ENCODE measurements at regions not wholly inside any gene's neighbourhood (a gene's known extent, or its start where the extent isn't known, plus 50 kb on each side); places are given as distances from the start of the nearest gene placed in this dataset.
"Not testable (repeated sequence)": the region's sequence is repeated elsewhere in the genome, so short reads cannot be mapped to it uniquely, and the experiment has no call there.

- H3K79me2 ChIP-seq (ENCODE audit: low read length) = no peaks in the 10 kb centered on the region
- TF ChIP-seq CTCF (IDR thresholded peaks at IDR 0.05; ENCODE audit: low read depth, low read length) (no peak), EZH2phosphoT487 (IDR thresholded peaks at IDR 0.05; ENCODE audit: low read depth) (no peak)
- H3K4me2 ChIP-seq (ENCODE audit: low read length) = no peak overlapping the region
- H3K27ac ChIP-seq (ENCODE audit: low read length) = no peak overlapping the region
- H3K9ac ChIP-seq (ENCODE audit: low read length) = no peak overlapping the region
- no peaks in the 10 kb centered on the region for H4K20me1 ChIP-seq (ENCODE audit: insufficient read depth, low read length)
- peaks cover 14% of the 10 kb centered on the region for H3K4me1 ChIP-seq (ENCODE audit: low read length)
- H3K9me3 ChIP-seq (ENCODE audit: insufficient read depth, low read length) = no peaks in the 10 kb centered on the region
- peaks cover 51% of the 10 kb centered on the region for H3K27me3 ChIP-seq (ENCODE audit: low read depth, low read length)
- H3K36me3 ChIP-seq (replicated peaks; ENCODE audit: low read depth, low read length) = no peaks in the 10 kb centered on the region
- H2AFZ ChIP-seq (ENCODE audit: low read depth, low read length) = no peak overlapping the region
- no peak overlapping the region for H3K4me3 ChIP-seq (ENCODE audit: low read length)
These were observed 63.3 kb upstream of the RTL6 start for GRCh38 chr22:44561139-44561840.

- H2AFZ ChIP-seq (ENCODE audit: low read depth, low read length); H4K20me1 ChIP-seq (ENCODE audit: insufficient read depth, low read length); H3K4me2 ChIP-seq (ENCODE audit: low read length); H3K27ac ChIP-seq (ENCODE audit: low read length); H3K36me3 ChIP-seq (replicated peaks; ENCODE audit: low read depth, low read length); H3K9ac ChIP-seq (ENCODE audit: low read length); H3K79me2 ChIP-seq (ENCODE audit: low read length); H3K9me3 ChIP-seq (ENCODE audit: insufficient read depth, low read length); H3K4me3 ChIP-seq (ENCODE audit: low read length): not testable (repeated sequence)
- Histone ChIP-seq H3K27me3 (ENCODE audit: low read depth, low read length) (peaks cover 56% of the 10 kb centered on the region), H3K4me1 (ENCODE audit: low read length) (peaks cover 20% of the 10 kb centered on the region)
These were observed 60.6 kb upstream of the RTL6 start for GRCh38 chr22:44558671-44559070.

GRCh38 chr22:44557872-44558271, 59.8 kb upstream of the RTL6 start:
- Histone ChIP-seq H3K27me3 (ENCODE audit: low read depth, low read length) (peaks cover 54% of the 10 kb centered on the region), H3K4me1 (ENCODE audit: low read length) (peaks cover 20% of the 10 kb centered on the region)
- not testable (repeated sequence) for H3K36me3 ChIP-seq (replicated peaks; ENCODE audit: low read depth, low read length); H2AFZ ChIP-seq (ENCODE audit: low read depth, low read length); H3K4me3 ChIP-seq (ENCODE audit: low read length); H3K27ac ChIP-seq (ENCODE audit: low read length); H3K79me2 ChIP-seq (ENCODE audit: low read length); H3K9me3 ChIP-seq (ENCODE audit: insufficient read depth, low read length); H3K4me2 ChIP-seq (ENCODE audit: low read length); H3K9ac ChIP-seq (ENCODE audit: low read length); H4K20me1 ChIP-seq (ENCODE audit: insufficient read depth, low read length)

- Histone ChIP-seq H3K9me3 (ENCODE audit: insufficient read depth, low read length) (no peaks in the 10 kb centered on the region), H3K4me2 (ENCODE audit: low read length) (peak overlapping the region; percentile 64), H3K27me3 (ENCODE audit: low read depth, low read length) (peaks cover 54% of the 10 kb centered on the region), H3K79me2 (ENCODE audit: low read length) (no peaks in the 10 kb centered on the region), H3K9ac (ENCODE audit: low read length) (no peak overlapping the region; the same call in 1 of the 2 replicates), H2AFZ (ENCODE audit: low read depth, low read length) (no peak overlapping the region), H3K27ac (ENCODE audit: low read length) (no peak overlapping the region), H3K36me3 (replicated peaks; ENCODE audit: low read depth, low read length) (no peaks in the 10 kb centered on the region), H3K4me3 (ENCODE audit: low read length) (peak overlapping the region; percentile 16; the same call in 1 of the 2 replicates), H3K4me1 (ENCODE audit: low read length) (peaks cover 20% of the 10 kb centered on the region), H4K20me1 (ENCODE audit: insufficient read depth, low read length) (no peaks in the 10 kb centered on the region)
- TF ChIP-seq CTCF (IDR thresholded peaks at IDR 0.05; ENCODE audit: low read depth, low read length) = no peak
- no peak for TF ChIP-seq EZH2phosphoT487 (IDR thresholded peaks at IDR 0.05; ENCODE audit: low read depth)
These were observed 59.2 kb upstream of the RTL6 start for GRCh38 chr22:44557064-44557748.

GRCh38 chr22:44555597-44555996, 57.6 kb upstream of the RTL6 start:
- Histone ChIP-seq H3K4me1 (ENCODE audit: low read length) (peaks cover 34% of the 10 kb centered on the region), H3K79me2 (ENCODE audit: low read length) (no peaks in the 10 kb centered on the region), H3K9ac (ENCODE audit: low read length) (no peak overlapping the region), H3K4me2 (ENCODE audit: low read length) (no peak overlapping the region), H3K4me3 (ENCODE audit: low read length) (no peak overlapping the region), H3K27me3 (ENCODE audit: low read depth, low read length) (peaks cover 49% of the 10 kb centered on the region), H3K9me3 (ENCODE audit: insufficient read depth, low read length) (no peaks in the 10 kb centered on the region), H4K20me1 (ENCODE audit: insufficient read depth, low read length) (no peaks in the 10 kb centered on the region), H3K27ac (ENCODE audit: low read length) (no peak overlapping the region), H2AFZ (ENCODE audit: low read depth, low read length) (no peak overlapping the region), H3K36me3 (replicated peaks; ENCODE audit: low read depth, low read length) (no peaks in the 10 kb centered on the region)
- TF ChIP-seq EZH2phosphoT487 (IDR thresholded peaks at IDR 0.05; ENCODE audit: low read depth) = no peak
- no peak for TF ChIP-seq CTCF (IDR thresholded peaks at IDR 0.05; ENCODE audit: low read depth, low read length)

Measured in OCI-LY3 (cell line).